ENCODE measurements at regions not wholly inside any gene's neighbourhood (a gene's known extent, or its start where the extent isn't known, plus 50 kb on each side); places are given as distances from the start of the nearest gene placed in this dataset.
A peak's percentile ranks its signal among the peaks of the same experiment; 100 is the strongest.

GRCh38 chr9:116064970-116065369, 88.6 kb upstream of the PAPPA start:
- FAIRE-seq, result no peak

DNA sequence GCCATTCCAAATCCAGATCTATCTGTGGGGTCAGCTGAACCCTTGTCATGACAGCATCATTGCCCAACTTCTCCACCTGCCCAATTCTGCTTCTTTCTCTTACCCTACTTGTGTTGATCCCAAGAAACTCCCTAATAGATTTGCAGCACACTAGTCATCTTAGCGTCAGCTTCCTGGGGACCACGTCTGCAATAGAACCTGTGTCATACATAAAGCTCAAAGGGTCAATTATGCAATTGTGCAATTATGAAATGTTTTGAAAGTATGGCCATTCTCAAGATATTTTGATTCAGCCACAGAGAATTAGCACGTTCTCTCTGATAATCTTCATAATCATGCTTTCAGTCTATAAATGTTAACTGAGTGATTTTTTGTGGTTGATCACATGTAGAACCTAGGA, 87.4 kb upstream of the PAPPA start:
- no peak for FAIRE-seq

GRCh38 chr9:116067566-116067965, 86.0 kb upstream of the PAPPA start:
- peak; percentile 21 for FAIRE-seq

DNA sequence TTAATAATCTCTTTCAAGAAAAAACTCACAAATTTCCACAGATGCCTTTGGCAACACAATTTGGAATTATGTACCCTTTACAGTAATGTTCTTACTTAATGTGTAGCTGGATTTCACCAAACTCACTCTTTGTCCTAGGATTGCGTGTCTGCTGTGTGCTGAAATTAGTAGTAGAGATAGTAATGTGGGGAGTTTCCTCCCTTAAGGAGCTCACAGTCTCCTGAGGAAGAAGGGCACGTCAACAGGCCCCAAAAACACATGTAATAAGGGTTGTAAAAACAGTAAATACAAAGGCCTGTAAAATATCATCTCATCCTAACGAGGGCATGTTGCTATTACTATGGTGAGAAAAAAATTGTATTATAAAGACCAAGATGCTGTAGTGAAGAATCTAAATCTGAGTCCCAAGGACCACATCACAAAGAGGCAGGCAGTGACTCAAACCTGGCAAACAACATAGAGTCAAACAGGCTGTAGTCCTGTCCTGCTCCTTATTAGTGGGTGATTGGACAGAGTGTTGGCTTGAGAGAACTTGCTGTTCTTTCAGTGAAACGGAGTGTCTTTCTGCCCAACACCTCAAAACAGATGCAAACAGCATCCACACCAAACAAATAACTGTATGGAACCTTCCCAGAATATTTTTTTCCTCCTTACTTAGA, 83.2 kb upstream of the PAPPA start:
- FAIRE-seq, result peak; percentile 29

- FAIRE-seq, result no peak
These were observed 81.5 kb upstream of the PAPPA start for GRCh38 chr9:116072046-116072445.

GRCh38 chr9:116073826-116074225, 79.8 kb upstream of the PAPPA start:
- FAIRE-seq, result no peak

GRCh38 chr9:116074658-116075057, 78.9 kb upstream of the PAPPA start:
- no peak for FAIRE-seq

- no peak for FAIRE-seq
These were observed 78.4 kb upstream of the PAPPA start for GRCh38 chr9:116075191-116075590.

- no peak for FAIRE-seq
These were observed 75.0 kb upstream of the PAPPA start for GRCh38 chr9:116078640-116079039.

- no peak for FAIRE-seq
These were observed 73.0 kb upstream of the PAPPA start for GRCh38 chr9:116080561-116080960.

GRCh38 chr9:116081435-116082115, 72.0 kb upstream of the PAPPA start:
- FAIRE-seq, result no peak

DNA sequence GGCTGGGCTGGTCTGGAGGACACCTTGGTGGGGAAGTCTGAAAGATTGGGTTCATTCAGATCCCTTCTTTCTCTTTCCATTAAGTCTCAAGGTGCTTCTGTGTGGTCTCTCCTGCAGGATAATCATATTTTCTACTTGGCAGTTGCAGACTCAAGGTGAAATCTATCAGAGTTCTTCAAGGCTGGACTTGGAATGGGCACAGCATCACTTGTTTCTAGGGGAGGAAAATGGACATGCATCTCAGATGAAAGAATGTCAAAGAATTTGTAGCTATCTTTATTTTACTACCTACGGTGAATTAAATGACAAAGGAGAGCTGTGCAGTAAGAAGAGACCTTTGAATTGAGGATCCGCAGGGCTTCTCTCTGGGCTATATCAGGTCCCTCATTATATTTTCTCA, 69.8 kb upstream of the PAPPA start:
- no peak for FAIRE-seq

- no peak for FAIRE-seq
These were observed 69.1 kb upstream of the PAPPA start for GRCh38 chr9:116084497-116084896.

- no peak for FAIRE-seq
These were observed 66.3 kb upstream of the PAPPA start for GRCh38 chr9:116087246-116087645.

DNA sequence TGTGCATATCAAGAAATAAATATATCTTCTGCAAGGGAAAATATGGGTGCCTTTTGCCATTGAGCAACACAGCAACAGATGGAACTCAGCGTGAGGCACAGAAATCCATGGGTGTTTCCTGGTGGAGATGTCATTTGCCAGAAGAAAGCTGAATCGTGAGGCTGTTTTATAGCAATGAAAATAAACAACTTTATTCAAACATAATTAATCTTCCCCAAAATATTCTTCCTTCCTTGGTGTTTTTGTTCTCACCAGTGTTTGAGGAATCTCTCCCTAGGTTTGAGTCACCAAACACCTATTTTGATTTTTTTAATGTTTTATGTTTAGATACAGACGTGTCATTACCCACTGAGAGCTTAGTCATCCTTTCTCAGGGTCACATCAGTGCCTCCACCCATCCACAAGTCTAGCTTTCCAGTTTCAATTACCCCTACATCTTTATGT, 65.8 kb upstream of the PAPPA start:
- FAIRE-seq, result no peak

- FAIRE-seq, result peak; percentile 15
These were observed 65.2 kb upstream of the PAPPA start for GRCh38 chr9:116088396-116088795.

GRCh38 chr9:116090030-116090770, 63.4 kb upstream of the PAPPA start:
- no peak for FAIRE-seq

DNA sequence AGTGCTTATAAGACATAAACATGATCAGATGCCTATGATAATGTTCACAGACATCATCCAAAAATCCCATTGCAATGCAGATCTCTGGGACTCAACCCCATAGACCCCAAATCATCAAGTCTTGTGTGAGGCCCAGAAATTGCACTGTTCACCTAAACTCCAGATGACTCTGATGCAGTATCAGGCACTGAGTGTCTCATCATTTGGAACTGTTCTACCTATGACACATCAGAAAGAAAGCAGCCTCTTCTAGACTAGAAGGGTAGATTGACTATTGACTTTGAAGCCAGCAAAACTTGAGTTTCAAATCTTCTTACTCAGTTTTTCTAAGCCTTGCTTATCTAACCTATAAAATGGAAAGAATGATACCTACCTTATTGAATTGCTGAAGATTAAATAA, 58.7 kb upstream of the PAPPA start:
- no peak for FAIRE-seq

DNA sequence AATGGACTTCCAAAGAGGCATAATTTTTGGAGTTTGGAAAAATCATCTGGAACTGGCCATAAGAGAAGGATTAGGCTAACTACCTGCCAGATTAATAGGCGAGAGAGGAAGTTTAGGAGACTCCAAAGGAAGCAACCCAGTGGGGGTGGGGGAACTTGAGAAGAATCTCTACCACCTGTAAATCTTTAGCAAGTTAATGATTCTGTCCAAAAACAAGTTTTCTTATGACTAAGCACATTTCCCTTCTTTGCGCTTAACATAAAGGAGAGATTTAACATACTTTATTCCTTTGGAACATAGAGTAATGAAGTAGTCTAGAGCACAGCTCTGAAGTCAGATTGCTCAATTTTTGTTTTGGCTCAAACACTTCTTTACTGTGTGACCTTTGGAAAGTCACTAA, 58.2 kb upstream of the PAPPA start:
- FAIRE-seq, result no peak

DNA sequence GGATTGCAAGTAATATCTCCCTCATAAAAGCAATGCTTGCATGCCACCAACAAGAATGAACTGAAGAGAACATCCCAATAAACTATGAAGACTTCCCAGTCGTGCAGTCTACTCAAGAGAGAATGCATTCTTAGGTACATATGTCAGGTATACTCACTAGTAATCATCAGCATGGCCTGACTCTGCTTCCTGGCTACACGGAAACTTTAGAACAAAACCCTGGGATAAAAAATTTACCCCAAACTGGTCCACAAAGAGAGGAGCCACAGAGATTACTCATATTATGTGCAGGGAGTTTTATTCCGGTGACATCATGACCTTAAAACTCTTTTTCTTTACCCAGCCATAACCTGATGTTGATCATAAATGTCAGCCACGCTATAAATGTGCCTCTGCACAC, 57.5 kb upstream of the PAPPA start:
- no peak for FAIRE-seq

- no peak for FAIRE-seq
These were observed 56.7 kb upstream of the PAPPA start for GRCh38 chr9:116096853-116097252.

DNA sequence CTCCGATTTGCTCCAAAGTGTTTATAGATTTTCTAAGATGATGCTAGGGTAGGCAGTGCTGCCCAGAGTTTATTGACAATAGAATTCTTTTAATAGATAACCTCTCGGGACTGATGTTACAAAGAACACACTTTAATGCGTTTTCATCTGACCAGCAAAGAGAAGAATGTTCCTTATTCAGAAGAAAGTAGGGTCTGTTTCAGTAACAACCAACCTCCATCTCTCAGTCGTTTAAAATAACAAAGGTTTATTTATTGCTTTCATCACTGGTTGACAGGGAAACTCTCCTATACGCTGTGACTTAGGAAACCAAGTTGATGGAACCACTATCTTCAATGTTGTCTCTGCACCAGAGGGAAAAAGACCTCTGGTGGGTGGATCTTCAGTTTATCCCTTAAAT, 55.1 kb upstream of the PAPPA start:
- FAIRE-seq, result no peak

DNA sequence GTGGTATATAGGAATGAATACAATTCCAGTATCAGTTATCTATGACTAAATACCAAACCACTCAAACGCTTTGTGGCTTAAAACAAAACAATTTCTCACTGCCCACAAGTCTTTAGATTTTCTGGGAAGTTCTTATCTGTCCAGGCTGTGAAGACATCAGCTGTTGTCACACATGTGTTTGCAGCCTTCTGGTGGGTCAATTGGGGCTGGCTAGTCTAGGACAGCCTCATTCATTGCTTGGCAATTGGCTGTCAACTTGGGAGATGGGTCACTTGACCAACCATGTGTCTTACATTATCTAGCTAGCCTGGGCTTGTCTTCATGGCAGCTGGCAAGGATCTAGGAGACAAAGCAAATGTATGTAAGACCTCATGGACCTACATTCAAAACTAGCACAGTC, 53.8 kb upstream of the PAPPA start:
- FAIRE-seq, result no peak

GRCh38 chr9:116100711-116101121, 52.9 kb upstream of the PAPPA start:
- no peak for FAIRE-seq

All from endometrium (tissue), 2 donors.